ENCODE measurements at regions not wholly inside any gene's neighbourhood (a gene's known extent, or its start where the extent isn't known, plus 50 kb on each side); places are given as distances from the start of the nearest gene placed in this dataset.

GRCh38 chr11:39461066-39461465, 1998.4 kb downstream of the LRRC4C start:
- no peak for TF ChIP-seq YY1 (IDR thresholded peaks at IDR 0.05; ENCODE audit: extremely low read depth, insufficient replicate concordance, low read depth, low read length)
- TF ChIP-seq CTCF (IDR thresholded peaks at IDR 0.05 in 2 of 3, conservative IDR thresholded peaks at IDR 0.05 in 1 of 3; ENCODE audit: borderline replicate concordance in 1 of 3, insufficient read depth in 1 of 3, low read depth in 2 of 3, low read length in 2 of 3): no peak
- no peak for TF ChIP-seq ATF3 (IDR thresholded peaks at IDR 0.05)
- TF ChIP-seq CBX3 (IDR thresholded peaks at IDR 0.05; ENCODE audit: low read depth): no peak
- TF ChIP-seq POLR2AphosphoS5 (IDR thresholded peaks at IDR 0.05; ENCODE audit: low read depth, low read length): no peak
- TF ChIP-seq ZFX (IDR thresholded peaks at IDR 0.05): no peak
- no peak for TF ChIP-seq EZH2 (IDR thresholded peaks at IDR 0.05)
- TF ChIP-seq POLR2A (IDR thresholded peaks at IDR 0.05; ENCODE audit: borderline replicate concordance, extremely low read depth, insufficient read depth, insufficient read length): no peak
- no peak for TF ChIP-seq EZH2phosphoT487 (IDR thresholded peaks at IDR 0.05; ENCODE audit: borderline replicate concordance)
